Adrenal gland (tissue), 9 donors: ENCODE measurements at regions not wholly inside any gene's neighbourhood (a gene's known extent, or its start where the extent isn't known, plus 50 kb on each side); places are given as distances from the start of the nearest gene placed in this dataset.
"Not testable (repeated sequence)": the region's sequence is repeated elsewhere in the genome, so short reads cannot be mapped to it uniquely, and the experiment has no call there.

ENCODE experiments used
- DNase-seq, 7 donors: peaks; one replicate each; pipeline ENCODE4 v3.0.0-alpha.2; 2019 to 2020
- H3K27ac ChIP-seq, 5 donors: fragments of 200-600 bp; sonication (generic) in 4 of 5; 1 replicate in 3 of 5; 2 replicates in 2 of 5; pipeline versions ENCODE4 v1.5.1 to v1.8.0; 2016 to 2020; ENCODE audit warnings: mild to moderate bottlenecking in 1 of 5
- H3K27me3 ChIP-seq: fragments of 200-600 bp; 2 replicates; pipeline ENCODE4 v1.8.0; 2021
- H3K36me3 ChIP-seq, 2 donors: fragments of 200-600 bp; replicated peaks in 1 of 2; 1 replicate in 1 of 2; 2 replicates in 1 of 2; pipeline versions ENCODE4 v1.5.1 to v1.8.0; 2018 to 2022
- H3K4me1 ChIP-seq, 2 donors: fragments of 200-600 bp; replicated peaks in 1 of 2; 1 replicate in 1 of 2; 2 replicates in 1 of 2; pipeline versions ENCODE4 v1.5.1 to v1.8.0; 2018 to 2021
- H3K4me3 ChIP-seq, 4 donors: fragments of 200-600 bp; sonication (generic) in 3 of 4; one replicate each; pipeline ENCODE4 v1.5.1; 2016 to 2018
- H3K9me3 ChIP-seq, 3 donors: fragments of 200-600 bp; sonication (generic) in 1 of 3; replicated peaks in 1 of 3; 1 replicate in 2 of 3; 2 replicates in 1 of 3; pipeline versions ENCODE4 v1.5.1 to v1.8.0; 2016 to 2021
- POLR2A ChIP-seq, 2 donors: fragments of 450-650 bp; IDR thresholded peaks; one replicate each; pipeline ENCODE4 v1.6.1; 2017; ENCODE audit warnings: antibody characterized with exemption in 2 of 2, mild to moderate bottlenecking in 2 of 2, moderate library complexity in 1 of 2
- WGBS, 4 donors: extraction: QIAGEN DNeasy Blood & Tissue Kit in 2 of 4; methylation state at CpG; one replicate each; pipeline versions ENCODE4 v1.1.5 to v1.1.7; 2013 to 2017; 5-methylcytosine and 5-hydroxymethylcytosine counted together
- intact Hi-C, 2 donors: fragments of 100-400 bp; cut with DNase I; formaldehyde crosslinking; loops; one replicate each; pipeline versions ENCODE4 v1.14.1 to v1.15.0; 2022 to 2023
- TF ChIP-seq, protein P1 (sequence below), 6 experiments: fragments of 450-650 bp in 4 of 6; fragments of 200-600 bp in 2 of 6; sonication (generic) in 1 of 6; IDR thresholded peaks; 1 replicate in 5 of 6; 2 replicates in 1 of 6; pipeline versions ENCODE4 v1.5.1 to v1.8.0; 2016 to 2021; ENCODE audit warnings: antibody characterized with exemption in 6 of 6, mild to moderate bottlenecking in 2 of 6, moderate library complexity in 1 of 6
- donor health status: healthy with polysubstance abuse.
- donor health status: Bipolar disorder and iron deficiency.
- donor health status: DM: yes; HTN: yes; CAD: no.
- donor health status: DM: no; HTN: no; CAD: no.
- donor health status: DM: no; HTN: no; CAD: no.

DNA sequence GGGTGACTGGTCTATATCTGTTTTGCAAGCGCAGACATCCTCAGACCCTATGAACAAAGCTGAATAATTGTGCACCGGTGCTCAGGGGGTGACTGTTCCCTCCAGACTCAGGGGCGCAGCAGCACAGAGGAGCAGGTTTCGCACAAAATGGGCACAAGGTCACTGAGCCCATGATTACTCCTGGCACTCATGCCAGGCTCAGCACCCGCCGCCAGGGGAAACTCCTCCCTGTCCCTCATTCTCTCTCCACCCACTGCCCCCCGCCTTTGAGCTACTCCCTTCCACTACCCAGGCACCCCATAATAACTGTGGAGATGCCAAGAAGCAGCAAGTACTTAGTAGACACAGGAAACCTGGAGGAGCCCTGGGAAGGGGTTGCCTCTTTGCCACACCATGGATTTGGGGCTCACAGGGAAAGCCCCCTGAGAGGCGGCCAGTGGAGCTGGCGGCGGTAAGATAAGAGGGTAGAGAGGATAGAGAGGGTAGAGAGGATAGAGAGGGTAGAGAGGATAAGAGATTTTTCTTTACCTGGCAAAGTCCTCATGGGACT is 198.8 kb downstream of the CTTN start:
- H3K27me3 ChIP-seq = no peaks in the 10 kb centered on the region
- peak overlapping the region in 2 of 5 donors; percentile 76 to 80 for H3K27ac ChIP-seq
- 50 to 74% (median 59%) methylated on average over 9 to 10 of the region's 10 CpGs for WGBS, 4 donors
- peaks cover 25 to 28% of the 10 kb centered on the region in 2 donors for H3K4me1 ChIP-seq
- H3K4me3 ChIP-seq = no peak overlapping the region
- no peaks in the 10 kb centered on the region for H3K9me3 ChIP-seq
- no peaks in the 10 kb centered on the region for H3K36me3 ChIP-seq
- DNase-seq = peak in 5 of 7 donors; percentile 34 to 60 (median 43)
- intact Hi-C loops = no loop called here
- no peak for TF ChIP-seq POLR2A (IDR thresholded peaks at IDR 0.05)
- TF ChIP-seq, protein P1, sequence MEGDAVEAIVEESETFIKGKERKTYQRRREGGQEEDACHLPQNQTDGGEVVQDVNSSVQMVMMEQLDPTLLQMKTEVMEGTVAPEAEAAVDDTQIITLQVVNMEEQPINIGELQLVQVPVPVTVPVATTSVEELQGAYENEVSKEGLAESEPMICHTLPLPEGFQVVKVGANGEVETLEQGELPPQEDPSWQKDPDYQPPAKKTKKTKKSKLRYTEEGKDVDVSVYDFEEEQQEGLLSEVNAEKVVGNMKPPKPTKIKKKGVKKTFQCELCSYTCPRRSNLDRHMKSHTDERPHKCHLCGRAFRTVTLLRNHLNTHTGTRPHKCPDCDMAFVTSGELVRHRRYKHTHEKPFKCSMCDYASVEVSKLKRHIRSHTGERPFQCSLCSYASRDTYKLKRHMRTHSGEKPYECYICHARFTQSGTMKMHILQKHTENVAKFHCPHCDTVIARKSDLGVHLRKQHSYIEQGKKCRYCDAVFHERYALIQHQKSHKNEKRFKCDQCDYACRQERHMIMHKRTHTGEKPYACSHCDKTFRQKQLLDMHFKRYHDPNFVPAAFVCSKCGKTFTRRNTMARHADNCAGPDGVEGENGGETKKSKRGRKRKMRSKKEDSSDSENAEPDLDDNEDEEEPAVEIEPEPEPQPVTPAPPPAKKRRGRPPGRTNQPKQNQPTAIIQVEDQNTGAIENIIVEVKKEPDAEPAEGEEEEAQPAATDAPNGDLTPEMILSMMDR (IDR thresholded peaks at IDR 0.05) = peak in 4 of 6 experiments; percentile 9 to 25 (median 17)

DNA sequence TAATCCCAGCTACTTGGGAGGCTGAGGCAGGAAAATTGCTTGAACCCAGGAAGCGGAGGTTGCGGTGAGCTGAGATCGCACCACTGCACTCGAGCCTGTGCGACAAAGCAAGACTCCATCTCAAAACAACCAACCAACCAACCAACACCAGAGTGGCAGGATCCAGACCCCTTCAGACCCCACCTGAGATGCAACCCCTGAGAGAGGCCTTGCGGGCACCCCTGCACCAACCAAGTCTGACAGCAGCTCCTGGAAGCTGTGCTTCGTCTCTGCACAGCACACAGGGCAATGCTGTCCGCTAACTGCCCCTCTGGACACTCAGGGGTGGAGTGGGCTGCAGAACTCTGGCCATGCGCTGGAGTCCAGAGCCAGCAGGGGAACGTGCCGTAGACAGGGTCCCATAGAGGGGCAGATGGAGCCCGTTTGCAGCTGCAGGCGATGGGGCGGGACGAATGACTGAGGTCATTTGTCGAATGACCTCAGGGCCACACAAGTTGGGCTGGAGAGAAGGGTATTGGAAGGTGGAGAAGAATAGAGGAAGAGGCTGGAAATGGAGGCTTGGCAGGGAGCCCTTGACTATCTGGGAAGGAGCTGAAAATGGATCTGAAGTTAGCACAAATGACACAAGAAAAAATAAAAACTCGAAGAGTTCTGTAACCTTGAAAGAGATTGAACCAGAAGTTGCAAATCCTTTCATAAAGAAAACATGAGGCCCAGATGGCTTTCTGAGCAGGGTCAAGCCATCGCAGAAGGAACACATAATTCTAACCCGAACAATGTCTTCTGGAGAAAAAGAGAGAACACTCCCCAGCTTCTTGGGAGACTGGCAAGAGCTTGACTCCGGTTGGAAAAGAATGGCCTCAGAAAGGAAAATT is 199.7 kb downstream of the CTTN start:
- H3K4me1 ChIP-seq = peaks cover 25 to 28% of the 10 kb centered on the region in 2 donors
- H3K27ac ChIP-seq = peak overlapping the region in 4 of 5 donors; percentile 44 to 81 (median 78)
- no peak overlapping the region for H3K4me3 ChIP-seq
- no peaks in the 10 kb centered on the region for H3K27me3 ChIP-seq
- no peaks in the 10 kb centered on the region for H3K9me3 ChIP-seq
- WGBS, 4 donors = 56 to 66% (median 58%) methylated on average over 19 to 20 of the region's 20 CpGs
- no peaks in the 10 kb centered on the region for H3K36me3 ChIP-seq
- intact Hi-C loops = no loop called here
- TF ChIP-seq, protein P1 (IDR thresholded peaks at IDR 0.05) = no peak
- TF ChIP-seq POLR2A (IDR thresholded peaks at IDR 0.05) = no peak
- peak in 4 of 7 donors; percentile 26 to 49 (median 32) for DNase-seq

DNA sequence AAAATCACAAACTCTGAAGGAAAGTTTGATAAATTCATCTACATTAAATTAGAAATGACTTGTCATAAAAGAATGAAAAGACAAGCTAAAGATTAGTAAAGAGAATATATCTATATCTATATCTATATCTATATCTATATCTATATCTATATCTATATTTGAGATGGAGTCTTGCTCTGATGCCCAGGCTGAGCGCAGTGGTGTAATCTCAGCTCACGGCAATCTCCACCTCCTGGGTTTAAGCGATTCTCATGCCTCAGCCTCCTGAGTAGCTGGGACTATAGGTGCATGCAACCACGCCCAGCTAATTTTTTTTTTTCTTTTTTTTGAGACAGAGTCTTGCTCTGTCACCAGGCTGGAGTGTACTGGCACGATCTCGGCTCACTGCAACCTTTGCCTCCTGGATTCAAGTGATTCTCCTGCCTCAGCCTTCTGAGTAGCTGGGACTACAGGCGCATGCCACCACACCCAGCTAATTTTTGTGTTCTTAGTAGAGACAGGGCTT is 202.6 kb downstream of the CTTN start:
- intact Hi-C loops, DNase-seq, H3K36me3 ChIP-seq, H3K4me3 ChIP-seq, H3K9me3 ChIP-seq, H3K27ac ChIP-seq, H3K27me3 ChIP-seq: not testable (repeated sequence)
- WGBS, 4 donors = 94 to 98% (median 96%) methylated on average over 7 of the region's 7 CpGs
- H3K4me1 ChIP-seq = peaks cover 25 to 28% of the 10 kb centered on the region in 2 donors

DNA sequence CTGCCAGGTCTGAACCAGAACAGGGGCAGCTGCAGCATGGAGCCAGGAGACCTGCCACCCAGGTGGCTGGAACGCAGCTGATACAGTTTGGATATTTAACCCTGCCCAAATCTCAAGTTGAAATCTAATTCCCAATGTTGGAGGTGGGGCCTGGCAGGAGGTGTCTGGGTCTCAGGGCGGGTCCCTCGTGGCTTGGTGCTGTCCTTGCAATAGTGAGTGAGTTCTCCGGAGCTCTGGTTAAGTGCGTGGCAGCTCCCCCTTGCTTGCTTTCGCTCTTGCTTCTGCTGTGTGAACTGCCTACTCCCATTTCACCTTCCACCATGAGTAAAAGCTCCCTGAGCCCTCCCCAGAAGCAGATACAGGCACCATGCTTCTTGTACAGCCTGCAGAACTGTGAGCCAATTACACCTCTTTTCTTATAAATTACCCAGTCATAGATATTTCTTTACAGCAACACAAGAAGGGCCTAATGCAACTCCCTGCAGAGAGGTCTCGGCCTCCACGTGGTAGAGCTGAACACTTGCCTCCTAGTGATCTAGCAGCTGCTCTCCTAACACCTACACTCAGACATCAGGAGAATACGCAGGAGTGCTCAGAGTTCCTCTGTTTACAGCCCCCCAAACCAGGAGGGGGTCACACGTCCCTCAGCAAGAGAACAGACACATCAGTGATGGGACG is 203.7 kb downstream of the CTTN start:
- H3K4me3 ChIP-seq = no peak overlapping the region
- peaks cover 17 to 20% of the 10 kb centered on the region in 2 donors for H3K4me1 ChIP-seq
- no peaks in the 10 kb centered on the region for H3K27me3 ChIP-seq
- DNase-seq = no peak
- no peaks in the 10 kb centered on the region for H3K36me3 ChIP-seq
- TF ChIP-seq, protein P1 (IDR thresholded peaks at IDR 0.05) = no peak
- no peak for TF ChIP-seq POLR2A (IDR thresholded peaks at IDR 0.05)
- WGBS, 4 donors = 84 to 92% (median 89%) methylated on average over 7 to 11 of the region's 11 CpGs
- intact Hi-C loops = no loop called here
- H3K9me3 ChIP-seq = no peaks in the 10 kb centered on the region
- no peak overlapping the region for H3K27ac ChIP-seq
